ENCODE measurements at regions not wholly inside any gene's neighbourhood (a gene's known extent, or its start where the extent isn't known, plus 50 kb on each side); places are given as distances from the start of the nearest gene placed in this dataset.
"Not testable (repeated sequence)": the region's sequence is repeated elsewhere in the genome, so short reads cannot be mapped to it uniquely, and the experiment has no call there.

GRCh38 chr9:30250872-30251271, 2133.6 kb upstream of the ACO1 start:
- H3K4me1 ChIP-seq = no peaks in the 10 kb centered on the region
- H3K36me3 ChIP-seq = no peaks in the 10 kb centered on the region
- DNase-seq = no peak
- H3K4me3 ChIP-seq (ENCODE audit: low read depth, low read length) = no peak overlapping the region
- H3K27me3 ChIP-seq = no peaks in the 10 kb centered on the region
- TF ChIP-seq CTCF (IDR thresholded peaks at IDR 0.05; ENCODE audit: low read depth, low read length) = no peak
- H3K9me3 ChIP-seq = no peaks in the 10 kb centered on the region

- Histone ChIP-seq H3K4me3 (ENCODE audit: low read depth, low read length) (no peak overlapping the region), H3K27me3 (no peaks in the 10 kb centered on the region), H3K4me1 (no peaks in the 10 kb centered on the region), H3K9me3 (no peaks in the 10 kb centered on the region), H3K36me3 (no peaks in the 10 kb centered on the region)
- no peak for TF ChIP-seq CTCF (IDR thresholded peaks at IDR 0.05; ENCODE audit: low read depth, low read length)
- DNase-seq = no peak
Measured at GRCh38 chr9:30258094-30258493, 2126.3 kb upstream of the ACO1 start.

GRCh38 chr9:30280229-30280900, 2104.1 kb upstream of the ACO1 start:
- no peak overlapping the region for H3K4me3 ChIP-seq (ENCODE audit: low read depth, low read length)
- no peak for TF ChIP-seq CTCF (IDR thresholded peaks at IDR 0.05; ENCODE audit: low read depth, low read length)
- no peak for DNase-seq
- no peaks in the 10 kb centered on the region for H3K9me3 ChIP-seq
- no peaks in the 10 kb centered on the region for H3K4me1 ChIP-seq
- no peaks in the 10 kb centered on the region for H3K27me3 ChIP-seq
- H3K36me3 ChIP-seq = no peaks in the 10 kb centered on the region

- no peaks in the 10 kb centered on the region for H3K9me3 ChIP-seq
- no peak for DNase-seq
- no peak for TF ChIP-seq CTCF (IDR thresholded peaks at IDR 0.05; ENCODE audit: low read depth, low read length)
- no peaks in the 10 kb centered on the region for H3K36me3 ChIP-seq
- no peak overlapping the region for H3K4me3 ChIP-seq (ENCODE audit: low read depth, low read length)
- H3K27me3 ChIP-seq = no peaks in the 10 kb centered on the region
- no peaks in the 10 kb centered on the region for H3K4me1 ChIP-seq
Measured at GRCh38 chr9:30289435-30289834, 2095.0 kb upstream of the ACO1 start.

GRCh38 chr9:30292026-30292425, 2092.4 kb upstream of the ACO1 start:
- H3K4me1 ChIP-seq; H3K9me3 ChIP-seq; H3K4me3 ChIP-seq (ENCODE audit: low read depth, low read length); H3K27me3 ChIP-seq; H3K36me3 ChIP-seq; DNase-seq: not testable (repeated sequence)

GRCh38 chr9:30293231-30293630, 2091.2 kb upstream of the ACO1 start:
- Histone ChIP-seq H3K36me3 (no peaks in the 10 kb centered on the region), H3K4me1 (no peaks in the 10 kb centered on the region), H3K4me3 (ENCODE audit: low read depth, low read length) (no peak overlapping the region), H3K27me3 (no peaks in the 10 kb centered on the region), H3K9me3 (no peaks in the 10 kb centered on the region)
- no peak for TF ChIP-seq CTCF (IDR thresholded peaks at IDR 0.05; ENCODE audit: low read depth, low read length)
- DNase-seq = no peak
